K562 (cell line): ENCODE measurements at regions not wholly inside any gene's neighbourhood (a gene's known extent, or its start where the extent isn't known, plus 50 kb on each side); places are given as distances from the start of the nearest gene placed in this dataset.
A peak's percentile ranks its signal among the peaks of the same experiment; 100 is the strongest.

Source experiments
- ATAC-seq: fragments of 200-7000 bp; cut with Tn5 transposase; 3 replicates; pipeline ENCODE4 v1.9.1; 2020; ENCODE audit warnings: moderate library complexity
- BruUV-seq: library from RNA; stranded (reverse); fragments of 400-500 nt; replicated peaks from 2 replicates; lab custom pipeline; 2021; lab: Mats Ljungman, UMichigan
- CTCF ChIA-PET: fragments of 300-600 bp; formaldehyde crosslinking; extraction: SDS; loops from one replicate; lab custom pipeline; 2021; ENCODE audit warnings: low intra/inter-chr PET ratio; lab: Yijun Ruan, JAX
- POLR2A ChIA-PET: fragments of 300-600, 350-650 bp; sonication (Branson Sonifier 250); formaldehyde crosslinking; extraction: SDS; loops from one replicate; lab custom pipeline; 2021; ENCODE audit warnings: antibody characterized with exemption, inconsistent platforms; lab: Yijun Ruan, JAX
- DNase-seq, 4 experiments: peaks; one replicate each; pipeline versions ENCODE4 v3.0.0 to v3.0.0-alpha.2; 2011 to 2018; ENCODE audit warnings: low spot score in 3 of 4, mixed read lengths in 3 of 4; ENCODE audit errors: extremely low read depth in 1 of 4
- FAIRE-seq: peaks from 2 replicates; lab custom pipeline; 2011; peaks lifted over from hg19 to GRCh38; lab: Jason Lieb, UNC
- H2AFZ ChIP-seq: 2 replicates; pipeline ENCODE4 v1.6.0; 2011; ENCODE audit warnings: low read depth, low read length, control low read depth, inconsistent platforms
- H3K27ac ChIP-seq: fragments of 200-600 bp; 3 replicates; pipeline ENCODE4 v1.8.0; 2011; ENCODE audit warnings: low read depth, mild to moderate bottlenecking, control low read depth, inconsistent platforms, low read length, moderate library complexity, mixed read lengths; ENCODE audit errors: extremely low read depth
- H3K27me3 ChIP-seq, 2 experiments: fragments of 300-600 bp in 1 of 2; 2 replicates in 1 of 2; 3 replicates in 1 of 2; pipeline versions ENCODE4 v1.6.0 to v1.8.0; 2011; ENCODE audit warnings: inconsistent platforms in 2 of 2, low read length in 2 of 2, mild to moderate bottlenecking in 1 of 2, mixed read lengths in 1 of 2, moderate library complexity in 1 of 2; ENCODE audit not compliant: control insufficient read depth in 2 of 2, insufficient read depth in 2 of 2
- H3K36me3 ChIP-seq: fragments of 300-600 bp; 3 replicates; pipeline ENCODE4 v1.8.0; 2011; ENCODE audit warnings: mild to moderate bottlenecking, low read length, inconsistent platforms; ENCODE audit not compliant: control insufficient read depth, insufficient read depth
- H3K4me1 ChIP-seq, 2 experiments: fragments of 200-600 bp in 1 of 2; replicated peaks in 1 of 2; 2 replicates in 1 of 2; 3 replicates in 1 of 2; pipeline versions ENCODE4 v1.5.1 to v1.8.0; 2011; ENCODE audit warnings: inconsistent platforms in 2 of 2, low read length in 2 of 2, mild to moderate bottlenecking in 1 of 2, mixed read lengths in 1 of 2, moderate library complexity in 1 of 2; ENCODE audit not compliant: control insufficient read depth in 2 of 2, insufficient read depth in 2 of 2
- H3K4me2 ChIP-seq: 2 replicates; pipeline ENCODE4 v1.6.1; 2011; ENCODE audit warnings: low read length, control low read depth, inconsistent platforms, mixed read lengths; ENCODE audit not compliant: insufficient read depth
- H3K4me3 ChIP-seq: fragments of 200-600 bp; sonication (generic), shearing (Covaris generic); 2 replicates; pipeline ENCODE4 v1.5.1; 2016; ENCODE audit warnings: control low read depth, inconsistent platforms
- H3K79me2 ChIP-seq: fragments of 200-600 bp; 3 replicates; pipeline ENCODE4 v1.8.0; 2011; ENCODE audit warnings: low read length, inconsistent platforms; ENCODE audit not compliant: control insufficient read depth, insufficient read depth
- H3K9ac ChIP-seq, 2 experiments: 2 replicates each; pipeline versions ENCODE4 v1.6.0 to v1.6.1; 2011; ENCODE audit warnings: low read depth in 2 of 2, low read length in 2 of 2, control low read depth in 1 of 2, inconsistent platforms in 1 of 2, mild to moderate bottlenecking in 1 of 2, mixed read lengths in 1 of 2; ENCODE audit not compliant: insufficient read depth in 1 of 2
- H3K9me1 ChIP-seq: one replicate; pipeline ENCODE4 v1.6.0; 2011; ENCODE audit warnings: inconsistent platforms, mild to moderate bottlenecking, low read length, moderate library complexity; ENCODE audit not compliant: control insufficient read depth, insufficient read depth
- H3K9me3 ChIP-seq: replicated peaks from 2 replicates; pipeline ENCODE4 v1.5.1; 2011; ENCODE audit warnings: low read depth, low read length, inconsistent platforms; ENCODE audit not compliant: control insufficient read depth, insufficient read depth
- H4K20me1 ChIP-seq: replicated peaks from 2 replicates; pipeline ENCODE4 v1.6.1; 2011; ENCODE audit warnings: low read length, inconsistent platforms, mixed read lengths; ENCODE audit not compliant: control insufficient read depth, insufficient read depth
- FOXK1 ChIP-seq: sonication (generic); formaldehyde crosslinking; IDR thresholded peaks from 2 replicates; pipeline ENCODE4 v1.8.0; 2022; ENCODE audit warnings: missing genetic modification reagents, mild to moderate bottlenecking, borderline replicate concordance
- GABPB2 ChIP-seq: fragments of 250-450 bp; sonication (Bioruptor Pico); conservative IDR thresholded peaks from 2 replicates; pipeline ENCODE4 v1.5.1; 2021; ENCODE audit warnings: mild to moderate bottlenecking
- GMEB1 ChIP-seq: fragments of 250-450 bp; sonication (Bioruptor Pico); IDR thresholded peaks from 2 replicates; pipeline ENCODE4 v1.4.0; 2020; ENCODE audit warnings: mild to moderate bottlenecking
- MED1 ChIP-seq: sonication (generic); formaldehyde crosslinking; IDR thresholded peaks from 2 replicates; pipeline ENCODE4 v1.8.1; 2023; ENCODE audit warnings: missing genetic modification reagents, borderline replicate concordance
- MLX ChIP-seq, 2 experiments: fragments of 450-650 bp in 1 of 2; sonication (generic) in 1 of 2; formaldehyde crosslinking; conservative IDR thresholded peaks; 2 replicates each; pipeline versions ENCODE4 v1.4.0 to v1.8.1; 2020 to 2022; ENCODE audit warnings: mild to moderate bottlenecking in 1 of 2, missing genetic modification reagents in 1 of 2
- SMAD1 ChIP-seq: fragments of 150-350 bp; IDR thresholded peaks from 2 replicates; pipeline ENCODE4 v1.6.1; 2014; ENCODE audit warnings: low read length, low read depth; ENCODE audit not compliant: partially characterized antibody
- ZNF57 ChIP-seq: fragments of 450-650 bp; formaldehyde crosslinking; IDR thresholded peaks from 2 replicates; pipeline ENCODE4 v1.4.0; 2020; ENCODE audit warnings: mild to moderate bottlenecking, moderate library complexity
- ZNF766 ChIP-seq: fragments of 200-800 bp; sonication (Bioruptor generic); conservative IDR thresholded peaks from 2 replicates; pipeline ENCODE4 v1.6.1; 2016; ENCODE audit warnings: missing genetic modification characterization, missing compliant biosample characterization
- WGBS: fragments of 100-300 bp; shearing (Covaris generic); methylation state at CpG from one replicate; pipeline ENCODE4 v1.1.6; 2016; ENCODE audit warnings: low coverage, mixed read lengths; ENCODE audit not compliant: insufficient coverage; ENCODE audit errors: missing lambda C conversion rate; 5-methylcytosine and 5-hydroxymethylcytosine counted together
- in situ Hi-C: fragments of 300-500 bp; cut with MboI; formaldehyde crosslinking; loops from 4 replicates; pipeline ENCODE4 v1.15.0; 2018; ENCODE audit warnings: inconsistent platforms, mixed read lengths
- intact Hi-C: fragments of 100-400 bp; cut with micrococcal nuclease; formaldehyde crosslinking; loops from 2 replicates; pipeline ENCODE4 v1.14.2; 2022
- TF ChIP-seq, protein P1 (sequence below): IDR thresholded peaks from 2 replicates; pipeline ENCODE4 v1.6.1; 2012; ENCODE audit warnings: low read depth, low read length, improper control_type of control experiment, borderline replicate concordance
- TF ChIP-seq, protein P2 (sequence below): sonication (generic); formaldehyde crosslinking; IDR thresholded peaks from 2 replicates; pipeline ENCODE4 v1.8.1; 2023; ENCODE audit warnings: mild to moderate bottlenecking, missing genetic modification reagents, moderate library complexity
- TF ChIP-seq, protein P3 (sequence below): sonication (generic); formaldehyde crosslinking; IDR thresholded peaks from 2 replicates; pipeline ENCODE4 v1.9.0; 2022; ENCODE audit warnings: mild to moderate bottlenecking, missing genetic modification reagents

GRCh38 chr12:116384691-116385485 lies 107.4 kb upstream of the MED13L start (continued):
- TF ChIP-seq, protein P1, sequence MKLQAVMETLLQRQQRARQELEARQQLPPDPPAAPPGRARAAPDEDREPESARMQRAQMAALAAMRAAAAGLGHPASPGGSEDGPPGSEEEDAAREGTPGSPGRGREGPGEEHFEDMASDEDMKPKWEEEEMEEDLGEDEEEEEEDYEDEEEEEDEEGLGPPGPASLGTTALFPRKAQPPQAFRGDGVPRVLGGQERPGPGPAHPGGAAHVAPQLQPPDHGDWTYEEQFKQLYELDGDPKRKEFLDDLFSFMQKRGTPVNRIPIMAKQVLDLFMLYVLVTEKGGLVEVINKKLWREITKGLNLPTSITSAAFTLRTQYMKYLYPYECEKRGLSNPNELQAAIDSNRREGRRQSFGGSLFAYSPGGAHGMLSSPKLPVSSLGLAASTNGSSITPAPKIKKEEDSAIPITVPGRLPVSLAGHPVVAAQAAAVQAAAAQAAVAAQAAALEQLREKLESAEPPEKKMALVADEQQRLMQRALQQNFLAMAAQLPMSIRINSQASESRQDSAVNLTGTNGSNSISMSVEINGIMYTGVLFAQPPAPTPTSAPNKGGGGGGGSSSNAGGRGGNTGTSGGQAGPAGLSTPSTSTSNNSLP, result 0 out of 2 replicates have a peak, but pooled peaks have one; percentile 37
- TF ChIP-seq GABPB2 (CRISPR knock-in tag), result no peak

- BruUV-seq, result TSS peak; percentile 55
- peak overlapping the region; percentile 45 to 77 for H3K9ac ChIP-seq
- no peaks in the 10 kb centered on the region for H3K36me3 ChIP-seq
- no peaks in the 10 kb centered on the region for H4K20me1 ChIP-seq
- DNase-seq, result peak; percentile 78 to 90 (median 84)
- H3K9me3 ChIP-seq, result 0 out of 2 replicates have a peak, but pooled peaks cover 8% of the 10 kb centered on the region
- CTCF ChIA-PET, result no interaction called here
- H3K4me1 ChIP-seq, result peaks cover 46 to 47% of the 10 kb centered on the region in 2 experiments
- H3K4me3 ChIP-seq, result no peak overlapping the region
- peak overlapping the region; percentile 85 for H3K27ac ChIP-seq
- intact Hi-C loops (loop anchor here (2.0 kb wide), 2 partner anchors 27 to 109 kb away; partner anchors contain the start of gene MED13L), in situ Hi-C loops (no loop called here)
- H3K4me2 ChIP-seq, result peak overlapping the region; percentile 65
- no peaks in the 10 kb centered on the region for H3K79me2 ChIP-seq
- POLR2A ChIA-PET, result interaction anchor here (0.6 to 3.0 kb wide), 9 partner anchors 10 to 255 kb away, joined by 3 to 7 read pairs (median 3); partner anchors contain the start of gene MAP1LC3B2
- H3K9me1 ChIP-seq, result no peaks in the 10 kb centered on the region
- H2AFZ ChIP-seq, result peak overlapping the region; percentile 85
- peak; percentile 90 for ATAC-seq
- 5% methylated on average over 19 of the region's 21 CpGs for WGBS
- FAIRE-seq, result peak; percentile 92
- H3K27me3 ChIP-seq, result no peaks in the 10 kb centered on the region
- TF ChIP-seq, protein P2, sequence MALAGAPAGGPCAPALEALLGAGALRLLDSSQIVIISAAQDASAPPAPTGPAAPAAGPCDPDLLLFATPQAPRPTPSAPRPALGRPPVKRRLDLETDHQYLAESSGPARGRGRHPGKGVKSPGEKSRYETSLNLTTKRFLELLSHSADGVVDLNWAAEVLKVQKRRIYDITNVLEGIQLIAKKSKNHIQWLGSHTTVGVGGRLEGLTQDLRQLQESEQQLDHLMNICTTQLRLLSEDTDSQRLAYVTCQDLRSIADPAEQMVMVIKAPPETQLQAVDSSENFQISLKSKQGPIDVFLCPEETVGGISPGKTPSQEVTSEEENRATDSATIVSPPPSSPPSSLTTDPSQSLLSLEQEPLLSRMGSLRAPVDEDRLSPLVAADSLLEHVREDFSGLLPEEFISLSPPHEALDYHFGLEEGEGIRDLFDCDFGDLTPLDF (CRISPR knock-in tag), result no peak
- peak; percentile 85 for TF ChIP-seq ZNF766 (CRISPR knock-in tag)
- no peak for TF ChIP-seq MED1
- peak; percentile 71 for TF ChIP-seq SMAD1
- TF ChIP-seq MLX (CRISPR knock-in tag; conservative IDR thresholded peaks at IDR 0.05), result no peak
- no peak for TF ChIP-seq ZNF57 (CRISPR knock-in tag)
- no peak for TF ChIP-seq FOXK1 (CRISPR knock-in tag)
- no peak for TF ChIP-seq GMEB1 (CRISPR knock-in tag)
- TF ChIP-seq, protein P3, sequence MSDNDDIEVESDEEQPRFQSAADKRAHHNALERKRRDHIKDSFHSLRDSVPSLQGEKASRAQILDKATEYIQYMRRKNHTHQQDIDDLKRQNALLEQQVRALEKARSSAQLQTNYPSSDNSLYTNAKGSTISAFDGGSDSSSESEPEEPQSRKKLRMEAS (CRISPR knock-in tag), result peak; percentile 51
Measured at GRCh38 chr12:116385486-116386217, 108.2 kb upstream of the MED13L start.
